Neural crest cell (in vitro differentiated cells): ENCODE measurements at regions not wholly inside any gene's neighbourhood (a gene's known extent, or its start where the extent isn't known, plus 50 kb on each side); places are given as distances from the start of the nearest gene placed in this dataset.

ENCODE experiments used
- DNase-seq: peaks from one replicate; pipeline ENCODE4 v3.0.0; 2021; ENCODE audit warnings: low read depth, mixed read lengths, low spot score
- H3K27ac Mint-ChIP-seq: one replicate; pipeline ENCODE4 v1.8.0; 2021; ENCODE audit warnings: mild to moderate bottlenecking, mixed read lengths; ENCODE audit not compliant: unreplicated experiment
- H3K27me3 Mint-ChIP-seq: 2 replicates; pipeline ENCODE4 v1.8.0; 2021; ENCODE audit warnings: low read depth, mild to moderate bottlenecking, mixed read lengths
- H3K36me3 Mint-ChIP-seq: 2 replicates; pipeline ENCODE4 v1.8.0; 2021; ENCODE audit warnings: low read depth, mild to moderate bottlenecking, mixed read lengths
- H3K4me1 Mint-ChIP-seq: 2 replicates; pipeline ENCODE4 v1.8.0; 2021; ENCODE audit warnings: mixed read lengths
- H3K4me3 Mint-ChIP-seq: one replicate; pipeline ENCODE4 v1.8.0; 2021; ENCODE audit warnings: mild to moderate bottlenecking, mixed read lengths
- H3K9me3 Mint-ChIP-seq: 2 replicates; pipeline ENCODE4 v1.8.0; 2021; ENCODE audit warnings: mixed read lengths
- TF ChIP-seq, protein P1 (sequence below): fragments of 200-600 bp; sonication (generic); conservative IDR thresholded peaks from 2 replicates; pipeline ENCODE4 v1.5.0; 2021; ENCODE audit warnings: antibody characterized with exemption, mild to moderate bottlenecking

DNA sequence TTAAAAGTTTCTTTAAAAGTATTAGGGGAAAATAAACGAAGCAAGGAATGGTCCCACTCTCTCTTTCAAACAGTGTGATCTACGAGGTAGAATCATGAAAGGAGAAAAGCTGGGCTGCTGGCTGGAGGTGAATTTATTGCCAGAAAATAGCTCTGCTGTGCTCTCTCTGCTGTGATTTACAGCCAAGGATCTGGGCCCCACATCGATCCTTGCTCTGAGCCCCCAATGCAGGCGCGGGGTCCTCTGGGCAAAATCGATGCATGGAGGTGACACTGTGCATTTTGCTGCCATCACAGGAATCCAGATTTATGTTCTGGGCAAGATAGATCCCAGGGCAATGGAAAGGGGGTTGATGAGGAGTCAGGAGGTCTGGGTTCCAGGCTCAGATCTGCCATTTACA, 91.0 kb upstream of the GPR26 start:
- TF ChIP-seq, protein P1, sequence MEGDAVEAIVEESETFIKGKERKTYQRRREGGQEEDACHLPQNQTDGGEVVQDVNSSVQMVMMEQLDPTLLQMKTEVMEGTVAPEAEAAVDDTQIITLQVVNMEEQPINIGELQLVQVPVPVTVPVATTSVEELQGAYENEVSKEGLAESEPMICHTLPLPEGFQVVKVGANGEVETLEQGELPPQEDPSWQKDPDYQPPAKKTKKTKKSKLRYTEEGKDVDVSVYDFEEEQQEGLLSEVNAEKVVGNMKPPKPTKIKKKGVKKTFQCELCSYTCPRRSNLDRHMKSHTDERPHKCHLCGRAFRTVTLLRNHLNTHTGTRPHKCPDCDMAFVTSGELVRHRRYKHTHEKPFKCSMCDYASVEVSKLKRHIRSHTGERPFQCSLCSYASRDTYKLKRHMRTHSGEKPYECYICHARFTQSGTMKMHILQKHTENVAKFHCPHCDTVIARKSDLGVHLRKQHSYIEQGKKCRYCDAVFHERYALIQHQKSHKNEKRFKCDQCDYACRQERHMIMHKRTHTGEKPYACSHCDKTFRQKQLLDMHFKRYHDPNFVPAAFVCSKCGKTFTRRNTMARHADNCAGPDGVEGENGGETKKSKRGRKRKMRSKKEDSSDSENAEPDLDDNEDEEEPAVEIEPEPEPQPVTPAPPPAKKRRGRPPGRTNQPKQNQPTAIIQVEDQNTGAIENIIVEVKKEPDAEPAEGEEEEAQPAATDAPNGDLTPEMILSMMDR, result no peak
- Mint-ChIP-seq H3K4me1 (no peaks in the 10 kb centered on the region), H3K4me3 (no peak overlapping the region), H3K27me3 (peaks cover 79% of the 10 kb centered on the region), H3K27ac (no peak overlapping the region), H3K36me3 (no peaks in the 10 kb centered on the region), H3K9me3 (no peaks in the 10 kb centered on the region)
- DNase-seq, result no peak

DNA sequence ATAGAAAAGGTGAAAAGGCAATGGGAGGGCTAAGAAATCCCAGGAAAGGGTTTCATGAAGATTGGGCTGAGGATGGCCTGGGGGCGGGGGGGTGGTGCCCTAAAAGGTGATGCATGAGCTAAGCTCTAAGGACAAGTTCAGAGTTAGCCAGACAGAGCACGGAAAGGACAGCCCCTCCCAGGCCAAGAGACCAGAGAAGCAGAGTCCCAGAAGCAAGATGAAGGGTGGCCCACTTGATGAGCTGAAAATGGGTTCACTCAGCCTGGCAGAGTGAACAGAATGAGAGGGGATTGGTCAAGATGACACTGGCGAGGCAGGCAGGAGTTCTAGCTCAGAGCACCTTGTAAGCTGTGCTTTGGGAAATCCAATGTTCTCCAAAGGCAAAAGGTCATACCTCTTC, 89.4 kb upstream of the GPR26 start:
- Mint-ChIP-seq H3K4me3 (no peak overlapping the region), H3K36me3 (no peaks in the 10 kb centered on the region), H3K27me3 (peaks cover 84% of the 10 kb centered on the region), H3K27ac (no peak overlapping the region), H3K9me3 (no peaks in the 10 kb centered on the region), H3K4me1 (no peaks in the 10 kb centered on the region)
- DNase-seq, result no peak
- TF ChIP-seq, protein P1, result no peak

DNA sequence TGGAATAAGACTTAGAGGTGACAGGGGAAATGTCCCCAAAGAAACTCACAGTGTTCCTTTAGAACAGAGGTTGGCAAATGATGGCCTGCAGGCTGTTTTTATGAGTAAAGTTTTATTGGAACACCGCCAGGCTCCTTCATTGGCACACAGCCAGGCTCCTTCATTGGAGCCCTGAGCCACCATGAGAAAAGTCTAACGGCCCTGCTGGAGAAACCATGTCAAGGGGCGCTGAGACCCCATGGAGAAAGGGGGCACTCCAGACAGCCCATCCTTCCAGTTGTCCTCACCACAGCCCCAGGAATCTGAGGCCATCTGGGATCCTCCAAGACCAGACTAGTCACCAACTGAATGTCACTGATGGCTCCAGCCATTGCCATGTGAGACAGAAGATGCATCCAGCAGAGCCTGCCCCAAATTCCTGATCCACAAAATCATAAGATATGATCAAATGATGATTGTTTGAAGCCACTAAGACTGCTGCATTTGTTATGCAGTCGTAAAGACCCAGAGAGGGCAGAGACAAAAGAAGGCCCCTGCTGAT, 88.2 kb upstream of the GPR26 start:
- no peak overlapping the region for H3K27ac Mint-ChIP-seq
- peaks cover 87% of the 10 kb centered on the region for H3K27me3 Mint-ChIP-seq
- no peak overlapping the region for H3K4me3 Mint-ChIP-seq
- H3K4me1 Mint-ChIP-seq, result no peaks in the 10 kb centered on the region
- TF ChIP-seq, protein P1, result no peak
- no peaks in the 10 kb centered on the region for H3K9me3 Mint-ChIP-seq
- no peaks in the 10 kb centered on the region for H3K36me3 Mint-ChIP-seq
- DNase-seq, result no peak

- Mint-ChIP-seq H3K27me3 (peaks cover 87% of the 10 kb centered on the region), H3K36me3 (no peaks in the 10 kb centered on the region), H3K27ac (no peak overlapping the region), H3K9me3 (no peaks in the 10 kb centered on the region), H3K4me3 (no peak overlapping the region), H3K4me1 (no peaks in the 10 kb centered on the region)
- DNase-seq, result no peak
- TF ChIP-seq, protein P1, result no peak
These were observed 87.4 kb upstream of the GPR26 start for GRCh38 chr10:123578721-123579120.

DNA sequence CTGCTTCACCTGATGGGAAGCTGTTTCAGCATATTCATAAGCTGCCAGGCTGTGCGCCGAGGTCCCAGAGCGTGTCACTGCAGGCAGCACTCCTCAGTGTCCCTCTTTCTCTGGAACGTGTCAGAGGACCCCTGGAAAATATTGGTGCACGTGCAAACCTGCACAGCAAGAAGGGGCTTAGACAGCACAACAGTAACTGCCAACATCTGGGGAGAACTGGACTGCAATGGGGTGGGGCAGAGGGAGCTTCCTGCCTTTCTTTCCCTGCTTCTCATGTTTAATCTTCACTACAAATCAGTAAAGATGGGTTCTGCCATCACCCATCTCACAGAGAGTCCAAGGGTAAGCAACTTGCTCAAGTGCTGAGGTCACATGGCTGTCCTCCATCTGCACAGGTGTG, 86.5 kb upstream of the GPR26 start:
- TF ChIP-seq, protein P1, result no peak
- Mint-ChIP-seq H3K4me3 (no peak overlapping the region), H3K4me1 (no peaks in the 10 kb centered on the region), H3K27me3 (peaks cover 85% of the 10 kb centered on the region), H3K9me3 (no peaks in the 10 kb centered on the region), H3K27ac (no peak overlapping the region), H3K36me3 (no peaks in the 10 kb centered on the region)
- DNase-seq, result no peak

- H3K27ac Mint-ChIP-seq, result no peak overlapping the region
- no peak overlapping the region for H3K4me3 Mint-ChIP-seq
- DNase-seq, result no peak
- H3K27me3 Mint-ChIP-seq, result peaks cover 85% of the 10 kb centered on the region
- H3K9me3 Mint-ChIP-seq, result no peaks in the 10 kb centered on the region
- no peaks in the 10 kb centered on the region for H3K4me1 Mint-ChIP-seq
- TF ChIP-seq, protein P1, result no peak
- H3K36me3 Mint-ChIP-seq, result no peaks in the 10 kb centered on the region
These were observed 85.7 kb upstream of the GPR26 start for GRCh38 chr10:123580426-123580825.
